NB4 (cell line): ENCODE measurements at regions not wholly inside any gene's neighbourhood (a gene's known extent, or its start where the extent isn't known, plus 50 kb on each side); places are given as distances from the start of the nearest gene placed in this dataset.

Experiments
- DNase-seq: peaks from one replicate; pipeline ENCODE4 v3.0.0; 2010; ENCODE audit warnings: low read depth
- H3K4me3 ChIP-seq: one replicate; pipeline ENCODE4 v1.5.1; 2011; ENCODE audit warnings: mild to moderate bottlenecking, low read depth, low read length, moderate library complexity
- MYC ChIP-seq: IDR thresholded peaks from 2 replicates; pipeline ENCODE4 v1.6.1; 2011; ENCODE audit warnings: low read depth, low read length
- POLR2A ChIP-seq: IDR thresholded peaks from 2 replicates; pipeline ENCODE4 v1.6.1; 2011; ENCODE audit warnings: mild to moderate bottlenecking; ENCODE audit not compliant: insufficient read length; ENCODE audit errors: extremely low read depth
- TF ChIP-seq, protein P1 (sequence below): IDR thresholded peaks from one replicate; pipeline ENCODE4 v1.5.1; 2012; ENCODE audit warnings: low read depth, low read length
- TF ChIP-seq, protein P2 (sequence below): IDR thresholded peaks from 2 replicates; pipeline ENCODE4 v1.6.1; 2011; ENCODE audit warnings: low read depth, low read length

DNA sequence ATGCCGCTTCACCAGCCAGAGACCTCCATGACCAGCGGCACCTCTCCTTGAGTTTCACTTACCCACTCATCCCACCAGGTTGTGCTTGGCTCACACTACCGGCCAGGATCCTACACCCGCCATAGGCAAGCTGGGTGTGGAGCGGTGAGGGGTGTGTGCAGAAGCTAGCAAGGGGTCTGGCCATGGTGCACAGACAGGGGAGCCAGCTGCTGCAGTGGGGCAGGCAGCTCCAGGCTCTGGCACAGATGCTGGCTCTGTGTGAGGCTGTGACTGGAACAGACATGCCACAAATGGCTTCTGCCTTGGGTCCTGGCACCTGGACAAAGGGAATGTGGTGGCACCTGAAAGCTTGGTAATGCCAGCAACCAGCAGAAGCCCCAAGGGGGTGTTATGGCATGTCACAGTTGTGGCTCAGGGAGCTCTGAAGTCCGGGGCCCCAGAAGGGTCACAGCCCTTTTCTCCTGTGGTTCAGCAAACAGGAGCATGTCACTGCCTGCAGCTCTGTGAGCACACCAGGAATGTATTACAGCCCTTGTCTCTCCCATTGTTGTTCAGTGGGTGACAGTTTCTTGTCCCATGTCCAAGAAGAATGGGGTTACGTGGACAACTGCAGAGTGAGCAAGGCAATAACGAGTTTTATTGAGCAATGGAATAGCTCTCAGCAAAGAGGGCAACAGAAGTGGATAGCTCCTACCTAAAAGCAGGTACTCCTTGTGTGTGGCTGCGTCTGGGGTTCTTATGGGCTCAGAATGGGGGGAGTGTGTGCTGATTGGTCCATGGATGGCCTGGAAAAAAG lies 2791.0 kb upstream of the PCDH20 start:
- TF ChIP-seq, protein P1, sequence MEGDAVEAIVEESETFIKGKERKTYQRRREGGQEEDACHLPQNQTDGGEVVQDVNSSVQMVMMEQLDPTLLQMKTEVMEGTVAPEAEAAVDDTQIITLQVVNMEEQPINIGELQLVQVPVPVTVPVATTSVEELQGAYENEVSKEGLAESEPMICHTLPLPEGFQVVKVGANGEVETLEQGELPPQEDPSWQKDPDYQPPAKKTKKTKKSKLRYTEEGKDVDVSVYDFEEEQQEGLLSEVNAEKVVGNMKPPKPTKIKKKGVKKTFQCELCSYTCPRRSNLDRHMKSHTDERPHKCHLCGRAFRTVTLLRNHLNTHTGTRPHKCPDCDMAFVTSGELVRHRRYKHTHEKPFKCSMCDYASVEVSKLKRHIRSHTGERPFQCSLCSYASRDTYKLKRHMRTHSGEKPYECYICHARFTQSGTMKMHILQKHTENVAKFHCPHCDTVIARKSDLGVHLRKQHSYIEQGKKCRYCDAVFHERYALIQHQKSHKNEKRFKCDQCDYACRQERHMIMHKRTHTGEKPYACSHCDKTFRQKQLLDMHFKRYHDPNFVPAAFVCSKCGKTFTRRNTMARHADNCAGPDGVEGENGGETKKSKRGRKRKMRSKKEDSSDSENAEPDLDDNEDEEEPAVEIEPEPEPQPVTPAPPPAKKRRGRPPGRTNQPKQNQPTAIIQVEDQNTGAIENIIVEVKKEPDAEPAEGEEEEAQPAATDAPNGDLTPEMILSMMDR = no peak
- no peak for TF ChIP-seq MYC
- TF ChIP-seq, protein P2, sequence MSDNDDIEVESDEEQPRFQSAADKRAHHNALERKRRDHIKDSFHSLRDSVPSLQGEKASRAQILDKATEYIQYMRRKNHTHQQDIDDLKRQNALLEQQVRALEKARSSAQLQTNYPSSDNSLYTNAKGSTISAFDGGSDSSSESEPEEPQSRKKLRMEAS = no peak
- TF ChIP-seq POLR2A = no peak
- DNase-seq = no peak

DNA sequence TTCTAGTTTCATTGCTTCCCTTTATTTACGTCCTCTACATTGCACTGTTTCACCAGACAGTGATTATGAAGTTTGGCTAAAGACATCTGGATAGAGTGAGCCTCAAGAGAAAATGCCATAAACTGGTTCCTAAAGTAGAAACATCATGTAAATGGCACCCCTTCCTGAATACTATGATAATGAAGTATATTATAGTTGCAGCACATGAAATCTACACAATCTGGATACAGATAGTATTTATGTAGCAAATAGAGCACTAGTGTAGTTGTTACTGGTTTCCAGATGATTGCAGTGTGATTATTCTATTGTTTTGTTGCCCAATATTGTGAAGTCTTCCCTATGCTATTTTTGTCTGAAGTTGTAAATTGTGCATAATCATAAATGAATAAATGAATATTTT lies 2786.9 kb upstream of the PCDH20 start:
- no peak for DNase-seq
- no peak overlapping the region for H3K4me3 ChIP-seq
- TF ChIP-seq, protein P1 = no peak
- TF ChIP-seq MYC = no peak

More for the DNA sequence above, 2791.0 kb upstream of the PCDH20 start:
- no peak overlapping the region for H3K4me3 ChIP-seq

DNA sequence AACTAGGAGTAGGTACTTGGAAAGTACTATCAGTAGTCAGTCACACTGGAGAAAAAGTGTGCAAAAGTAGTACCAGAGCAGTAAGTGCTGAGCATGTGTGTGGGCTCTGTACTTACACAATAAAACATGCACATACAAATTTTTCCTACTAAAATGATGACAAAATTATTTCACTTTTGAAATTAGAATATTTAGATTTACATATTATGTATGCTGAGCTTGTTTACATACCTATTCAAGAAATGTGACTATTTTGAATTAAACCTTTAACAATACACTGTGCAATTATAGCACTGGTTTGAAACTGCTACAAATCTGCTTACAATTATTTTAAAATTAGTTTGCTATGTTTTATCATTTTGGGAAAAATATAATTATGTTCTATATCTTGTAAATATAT lies 2781.6 kb upstream of the PCDH20 start:
- no peak overlapping the region for H3K4me3 ChIP-seq
- TF ChIP-seq MYC (no peak), POLR2A (no peak)
- TF ChIP-seq, protein P2 = no peak
- TF ChIP-seq, protein P1 = no peak
- DNase-seq = no peak

DNA sequence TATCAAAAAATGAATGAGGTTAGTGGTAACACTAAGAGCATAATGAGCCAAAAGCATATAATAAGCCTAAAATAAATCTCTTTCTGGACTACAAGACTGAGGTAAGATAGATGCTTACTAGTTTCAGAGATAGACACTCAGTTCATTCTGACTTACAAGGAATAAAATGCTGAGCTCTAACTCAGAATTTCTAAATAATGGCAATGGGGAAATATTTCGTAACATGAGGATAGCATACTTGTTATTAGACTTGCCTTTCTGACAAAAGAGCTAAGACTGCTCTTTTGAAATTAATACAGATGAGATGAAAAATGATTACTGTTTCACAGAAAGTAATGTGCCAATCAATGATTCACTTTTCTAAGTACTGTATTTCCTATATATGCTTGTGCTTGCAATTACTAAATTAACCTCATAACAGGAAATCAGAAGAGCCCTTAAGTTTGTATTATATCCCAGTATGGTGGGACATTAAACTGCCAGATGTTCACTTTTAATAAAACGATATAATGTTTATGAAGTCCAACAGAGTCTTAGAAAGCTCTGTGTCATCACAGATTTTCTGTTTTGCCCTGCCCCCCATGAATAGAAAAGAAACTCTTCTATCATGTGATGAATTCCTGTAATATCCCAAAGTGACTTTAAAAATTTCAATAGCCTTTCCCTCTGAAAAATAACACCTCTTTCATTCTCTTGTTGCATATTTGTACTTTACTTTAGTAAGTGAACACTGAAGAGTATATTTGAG lies 2771.0 kb upstream of the PCDH20 start:
- DNase-seq = no peak
- TF ChIP-seq, protein P2 = no peak
- TF ChIP-seq POLR2A = no peak
- TF ChIP-seq, protein P1 = no peak
- no peak for TF ChIP-seq MYC
- H3K4me3 ChIP-seq = no peak overlapping the region

DNA sequence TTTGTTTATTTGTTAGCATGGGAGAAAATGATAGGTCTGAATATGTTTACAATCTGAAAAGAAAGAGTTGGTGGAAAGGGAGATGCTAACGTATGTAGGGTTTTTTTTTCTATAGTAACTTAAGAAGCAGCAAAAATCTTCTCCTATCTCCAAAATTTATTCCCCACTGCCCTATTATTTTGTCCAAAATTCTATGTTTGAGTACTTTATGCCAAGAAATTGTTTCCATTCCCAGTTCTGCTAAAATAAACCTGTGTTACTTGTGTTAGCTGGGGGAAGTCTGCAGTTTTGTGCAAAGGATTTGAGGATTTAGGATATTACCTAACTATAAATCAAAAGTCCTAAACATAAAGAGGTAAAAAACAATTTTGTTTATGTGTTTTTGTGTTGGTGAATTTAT lies 2770.4 kb upstream of the PCDH20 start:
- DNase-seq = no peak
- TF ChIP-seq MYC (no peak), POLR2A (no peak)
- TF ChIP-seq, protein P2 = no peak
- TF ChIP-seq, protein P1 = no peak
- H3K4me3 ChIP-seq = no peak overlapping the region
